A673 (cell line): ENCODE measurements at regions not wholly inside any gene's neighbourhood (a gene's known extent, or its start where the extent isn't known, plus 50 kb on each side); places are given as distances from the start of the nearest gene placed in this dataset.
"Not testable (repeated sequence)": the region's sequence is repeated elsewhere in the genome, so short reads cannot be mapped to it uniquely, and the experiment has no call there.

Experiments
- BruUV-seq: library from RNA; stranded (reverse); fragments of 400-500 nt; replicated peaks from 2 replicates; lab custom pipeline; 2021; lab: Mats Ljungman, UMichigan
- CTCF ChIA-PET: fragments of 300-600 bp; sonication (Branson Sonifier 250); formaldehyde crosslinking; loops from one replicate; lab custom pipeline; 2022; ENCODE audit warnings: antibody characterized with exemption; lab: Charles Lee
- POLR2A ChIA-PET: fragments of 300-600 bp; sonication (Branson Sonifier 250); formaldehyde crosslinking; loops from one replicate; lab custom pipeline; 2022; ENCODE audit warnings: antibody characterized with exemption; ENCODE audit not compliant: low non-redundant PET; lab: Charles Lee
- DNase-seq: peaks from one replicate; pipeline ENCODE4 v3.0.0-alpha.2; 2015; ENCODE audit warnings: low spot score
- H3K27ac ChIP-seq: fragments of 200-600 bp; sonication (generic); 2 replicates; pipeline ENCODE4 v1.5.1; 2016; ENCODE audit warnings: mixed run types, low read depth, mild to moderate bottlenecking, mixed read lengths, antibody characterized with exemption, low read length; ENCODE audit not compliant: poor library complexity, severe bottlenecking
- H3K27me3 ChIP-seq: fragments of 200-600 bp; sonication (generic); replicated peaks from 2 replicates; pipeline ENCODE4 v1.6.1; 2017; ENCODE audit warnings: mixed run types, low read depth, mild to moderate bottlenecking, mixed read lengths, antibody characterized with exemption, low read length; ENCODE audit not compliant: insufficient read depth, poor library complexity
- H3K36me3 ChIP-seq: fragments of 200-600 bp; sonication (generic); 2 replicates; pipeline ENCODE4 v1.6.1; 2016; ENCODE audit warnings: mixed run types, mild to moderate bottlenecking, mixed read lengths, antibody characterized with exemption, low read length; ENCODE audit not compliant: insufficient read depth, poor library complexity, severe bottlenecking
- H3K4me1 ChIP-seq: fragments of 200-600 bp; sonication (generic); 2 replicates; pipeline ENCODE4 v1.6.1; 2017; ENCODE audit warnings: mixed run types, mild to moderate bottlenecking, mixed read lengths, antibody characterized with exemption, low read length; ENCODE audit not compliant: insufficient read depth, poor library complexity, severe bottlenecking
- H3K4me3 ChIP-seq: fragments of 200-600 bp; sonication (generic); 2 replicates; pipeline ENCODE4 v1.5.1; 2016; ENCODE audit warnings: low read depth, mixed run types, mild to moderate bottlenecking, mixed read lengths, low read length; ENCODE audit not compliant: poor library complexity, severe bottlenecking
- H3K9me3 ChIP-seq: fragments of 200-600 bp; sonication (generic); 2 replicates; pipeline ENCODE4 v1.6.1; 2016; ENCODE audit warnings: mixed run types, low read depth, mild to moderate bottlenecking, mixed read lengths, antibody characterized with exemption, low read length; ENCODE audit not compliant: poor library complexity, severe bottlenecking
- intact Hi-C: fragments of 100-400 bp; cut with micrococcal nuclease; formaldehyde crosslinking; loops from one replicate; pipeline ENCODE4 v1.10.0; 2022; ENCODE audit not compliant: unreplicated experiment

- BruUV-seq, CTCF ChIA-PET, H3K4me1 ChIP-seq, H3K27ac ChIP-seq, H3K4me3 ChIP-seq, H3K36me3 ChIP-seq, H3K27me3 ChIP-seq, intact Hi-C loops, DNase-seq, POLR2A ChIA-PET, H3K9me3 ChIP-seq: not testable (repeated sequence)
Observed at GRCh38 chr17:64794548-64795274, 124.6 kb downstream of the LRRC37A3 start.

- H3K27me3 ChIP-seq, H3K4me3 ChIP-seq, H3K27ac ChIP-seq, intact Hi-C loops, POLR2A ChIA-PET, CTCF ChIA-PET, BruUV-seq, DNase-seq, H3K36me3 ChIP-seq, H3K9me3 ChIP-seq, H3K4me1 ChIP-seq: not testable (repeated sequence)
Observed at GRCh38 chr17:64794113-64794512, 125.2 kb downstream of the LRRC37A3 start.

- H3K27ac ChIP-seq, H3K36me3 ChIP-seq, BruUV-seq, intact Hi-C loops, H3K4me1 ChIP-seq, CTCF ChIA-PET, DNase-seq, H3K9me3 ChIP-seq, POLR2A ChIA-PET, H3K4me3 ChIP-seq, H3K27me3 ChIP-seq: not testable (repeated sequence)
Observed at GRCh38 chr17:64792793-64793575, 126.3 kb downstream of the LRRC37A3 start.

GRCh38 chr17:64792276-64792675, 127.0 kb downstream of the LRRC37A3 start:
- H3K27ac ChIP-seq, H3K36me3 ChIP-seq, intact Hi-C loops, H3K4me1 ChIP-seq, CTCF ChIA-PET, H3K27me3 ChIP-seq, H3K4me3 ChIP-seq, H3K9me3 ChIP-seq, POLR2A ChIA-PET, DNase-seq, BruUV-seq: not testable (repeated sequence)

- DNase-seq, POLR2A ChIA-PET, H3K27me3 ChIP-seq, CTCF ChIA-PET, H3K27ac ChIP-seq, BruUV-seq, H3K9me3 ChIP-seq, H3K36me3 ChIP-seq, H3K4me1 ChIP-seq, H3K4me3 ChIP-seq, intact Hi-C loops: not testable (repeated sequence)
Observed at GRCh38 chr17:64791691-64792090, 127.6 kb downstream of the LRRC37A3 start.

GRCh38 chr17:64791226-64791625, 128.1 kb downstream of the LRRC37A3 start:
- BruUV-seq, CTCF ChIA-PET: not testable (repeated sequence)

GRCh38 chr17:64790690-64791089, 128.6 kb upstream of the SMURF2 start:
- H3K27me3 ChIP-seq, H3K4me3 ChIP-seq, H3K9me3 ChIP-seq, DNase-seq, H3K27ac ChIP-seq, CTCF ChIA-PET, H3K4me1 ChIP-seq, POLR2A ChIA-PET, intact Hi-C loops, BruUV-seq, H3K36me3 ChIP-seq: not testable (repeated sequence)

More at GRCh38 chr17:64791226-64791625, 128.1 kb downstream of the LRRC37A3 start:
- H3K4me1 ChIP-seq, H3K4me3 ChIP-seq, POLR2A ChIA-PET, intact Hi-C loops, H3K27ac ChIP-seq, H3K36me3 ChIP-seq, H3K27me3 ChIP-seq, DNase-seq, H3K9me3 ChIP-seq: not testable (repeated sequence)
